Large intestine (tissue), 3 donors: ENCODE measurements at regions not wholly inside any gene's neighbourhood (a gene's known extent, or its start where the extent isn't known, plus 50 kb on each side); places are given as distances from the start of the nearest gene placed in this dataset.

Source experiments
- DNase-seq, 2 donors: peaks; one replicate each; pipeline versions ENCODE4 v3.0.0 to v3.0.0-alpha.2; 2013
- H3K27ac ChIP-seq: one replicate; pipeline ENCODE4 v1.5.1; 2013; ENCODE audit warnings: low read length
- H3K27me3 ChIP-seq: 2 replicates; pipeline ENCODE4 v1.6.1; 2013; ENCODE audit warnings: low read length; ENCODE audit not compliant: control insufficient read depth, insufficient read depth
- H3K36me3 ChIP-seq: 2 replicates; pipeline ENCODE4 v1.6.1; 2013; ENCODE audit warnings: low read length; ENCODE audit not compliant: control insufficient read depth, insufficient read depth
- H3K4me1 ChIP-seq: one replicate; pipeline ENCODE4 v1.6.1; 2013; ENCODE audit warnings: low read length; ENCODE audit not compliant: control insufficient read depth, insufficient read depth
- H3K4me3 ChIP-seq: one replicate; pipeline ENCODE4 v1.5.1; 2013; ENCODE audit warnings: low read length
- H3K9me3 ChIP-seq: one replicate; pipeline ENCODE4 v1.6.1; 2013; ENCODE audit warnings: mild to moderate bottlenecking, low read depth, low read length, moderate library complexity; ENCODE audit not compliant: control insufficient read depth
- WGBS: methylation state at CpG from one replicate; pipeline ENCODE4 v1.1.5; 2013; ENCODE audit warnings: low lambda C conversion rate; ENCODE audit not compliant: insufficient coverage; 5-methylcytosine and 5-hydroxymethylcytosine counted together

GRCh38 chr5:8445139-8445538 is 576.2 kb downstream of the MTRR start:
- H3K36me3 ChIP-seq: no peaks in the 10 kb centered on the region
- H3K27me3 ChIP-seq: no peaks in the 10 kb centered on the region
- 33% methylated on average over 1 of the region's 1 CpG for WGBS
- no peaks in the 10 kb centered on the region for H3K9me3 ChIP-seq
- H3K27ac ChIP-seq: no peak overlapping the region
- no peaks in the 10 kb centered on the region for H3K4me1 ChIP-seq
- no peak for DNase-seq
- H3K4me3 ChIP-seq: no peak overlapping the region

GRCh38 chr5:8446179-8446578 is 577.2 kb downstream of the MTRR start:
- no peaks in the 10 kb centered on the region for H3K27me3 ChIP-seq
- no peak for DNase-seq
- no peaks in the 10 kb centered on the region for H3K9me3 ChIP-seq
- no peaks in the 10 kb centered on the region for H3K36me3 ChIP-seq
- WGBS: 100% methylated on average over 2 of the region's 2 CpGs
- no peak overlapping the region for H3K4me3 ChIP-seq
- H3K4me1 ChIP-seq: no peaks in the 10 kb centered on the region
- H3K27ac ChIP-seq: no peak overlapping the region

- Histone ChIP-seq H3K4me3 (peak overlapping the region; percentile 75), H3K4me1 (peaks cover 3% of the 10 kb centered on the region), H3K36me3 (peaks cover 8% of the 10 kb centered on the region), H3K27ac (peak overlapping the region; percentile 61), H3K27me3 (no peaks in the 10 kb centered on the region), H3K9me3 (peaks cover 8% of the 10 kb centered on the region)
- no peak for DNase-seq
- 90% methylated on average over 2 of the region's 5 CpGs for WGBS
Observed at GRCh38 chr5:8456846-8457186, 587.9 kb downstream of the MTRR start.

- Histone ChIP-seq H3K27ac (peak overlapping the region; percentile 61), H3K4me1 (peaks cover 3% of the 10 kb centered on the region), H3K4me3 (peak overlapping the region; percentile 75), H3K36me3 (peaks cover 10% of the 10 kb centered on the region), H3K9me3 (peaks cover 8% of the 10 kb centered on the region), H3K27me3 (no peaks in the 10 kb centered on the region)
- WGBS: 44% methylated on average over 4 of the region's 74 CpGs
- peak; percentile 94 to 97 for DNase-seq
Observed at GRCh38 chr5:8457187-8458037, 588.5 kb downstream of the MTRR start.

GRCh38 chr5:8458038-8458383 is 589.1 kb downstream of the MTRR start:
- Histone ChIP-seq H3K9me3 (peaks cover 8% of the 10 kb centered on the region), H3K27ac (peak overlapping the region; percentile 61), H3K4me3 (peak overlapping the region; percentile 75), H3K36me3 (peaks cover 10% of the 10 kb centered on the region), H3K4me1 (peaks cover 3% of the 10 kb centered on the region), H3K27me3 (no peaks in the 10 kb centered on the region)
- WGBS: no CpG with 5 or more reads among the region's 22 CpGs
- peak; percentile 26 to 51 for DNase-seq

- Histone ChIP-seq H3K27me3 (no peaks in the 10 kb centered on the region), H3K4me1 (peaks cover 3% of the 10 kb centered on the region), H3K9me3 (peaks cover 8% of the 10 kb centered on the region), H3K27ac (no peak overlapping the region), H3K4me3 (no peak overlapping the region), H3K36me3 (peaks cover 10% of the 10 kb centered on the region)
- no peak for DNase-seq
- WGBS: no CpG with 5 or more reads among the region's 3 CpGs
Observed at GRCh38 chr5:8461543-8461942, 592.6 kb downstream of the MTRR start.

GRCh38 chr5:8462565-8462964 is 593.6 kb downstream of the MTRR start:
- H3K9me3 ChIP-seq: peaks cover 5% of the 10 kb centered on the region
- no peak overlapping the region for H3K27ac ChIP-seq
- no peaks in the 10 kb centered on the region for H3K27me3 ChIP-seq
- no peaks in the 10 kb centered on the region for H3K4me1 ChIP-seq
- DNase-seq: no peak
- peaks cover 10% of the 10 kb centered on the region for H3K36me3 ChIP-seq
- no peak overlapping the region for H3K4me3 ChIP-seq
- WGBS: 77% methylated on average over 2 of the region's 4 CpGs

GRCh38 chr5:8470489-8470888 is 601.5 kb downstream of the MTRR start:
- peaks cover 7% of the 10 kb centered on the region for H3K4me1 ChIP-seq
- H3K27ac ChIP-seq: no peak overlapping the region
- H3K9me3 ChIP-seq: peaks cover 13% of the 10 kb centered on the region
- no peaks in the 10 kb centered on the region for H3K27me3 ChIP-seq
- no peak overlapping the region for H3K4me3 ChIP-seq
- 100% methylated on average over 2 of the region's 4 CpGs for WGBS
- no peaks in the 10 kb centered on the region for H3K36me3 ChIP-seq
- DNase-seq: no peak

- no peaks in the 10 kb centered on the region for H3K27me3 ChIP-seq
- no CpG with 5 or more reads among the region's 4 CpGs for WGBS
- no peak for DNase-seq
- peaks cover 13% of the 10 kb centered on the region for H3K9me3 ChIP-seq
- H3K4me1 ChIP-seq: peaks cover 7% of the 10 kb centered on the region
- no peak overlapping the region for H3K27ac ChIP-seq
- no peak overlapping the region for H3K4me3 ChIP-seq
- no peaks in the 10 kb centered on the region for H3K36me3 ChIP-seq
Observed at GRCh38 chr5:8471581-8471980, 602.6 kb downstream of the MTRR start.

- Histone ChIP-seq H3K36me3 (no peaks in the 10 kb centered on the region), H3K27ac (no peak overlapping the region), H3K4me1 (peaks cover 7% of the 10 kb centered on the region), H3K9me3 (peaks cover 13% of the 10 kb centered on the region), H3K27me3 (no peaks in the 10 kb centered on the region), H3K4me3 (no peak overlapping the region)
- no CpG with 5 or more reads among the region's 3 CpGs for WGBS
- DNase-seq: no peak
Observed at GRCh38 chr5:8473016-8473415, 604.1 kb downstream of the MTRR start.
